Mucosa of rectum (tissue), 2 donors: ENCODE measurements at regions not wholly inside any gene's neighbourhood (a gene's known extent, or its start where the extent isn't known, plus 50 kb on each side); places are given as distances from the start of the nearest gene placed in this dataset.

Experiments
- H3K27ac ChIP-seq, 2 donors: one replicate each; pipeline ENCODE4 v1.7.0; 2013; ENCODE audit warnings: inconsistent platforms in 2 of 2, low read depth in 2 of 2, low read length in 2 of 2
- H3K27me3 ChIP-seq, 2 donors: one replicate each; pipeline ENCODE4 v1.7.0; 2013; ENCODE audit warnings: low read length in 2 of 2; ENCODE audit not compliant: control insufficient read depth in 2 of 2, insufficient read depth in 2 of 2
- H3K36me3 ChIP-seq, 2 donors: one replicate each; pipeline ENCODE4 v1.7.0; 2013; ENCODE audit warnings: low read length in 2 of 2; ENCODE audit not compliant: control insufficient read depth in 2 of 2, insufficient read depth in 2 of 2
- H3K4me1 ChIP-seq, 2 donors: one replicate each; pipeline ENCODE4 v1.7.0; 2013; ENCODE audit warnings: low read length in 2 of 2, mild to moderate bottlenecking in 1 of 2; ENCODE audit not compliant: control insufficient read depth in 2 of 2, insufficient read depth in 2 of 2
- H3K4me3 ChIP-seq, 2 donors: one replicate each; pipeline ENCODE4 v1.7.0; 2013; ENCODE audit warnings: low read length in 2 of 2
- H3K9ac ChIP-seq, 2 donors: one replicate each; pipeline ENCODE4 v1.7.0; 2013; ENCODE audit warnings: low read length in 2 of 2, low read depth in 1 of 2, mild to moderate bottlenecking in 1 of 2
- H3K9me3 ChIP-seq, 2 donors: one replicate each; pipeline ENCODE4 v1.7.0; 2013; ENCODE audit warnings: low read length in 2 of 2; ENCODE audit not compliant: control insufficient read depth in 2 of 2
- donor health status: healthy.
- donor health status: Normal muscosa, but diverticular disease.

DNA sequence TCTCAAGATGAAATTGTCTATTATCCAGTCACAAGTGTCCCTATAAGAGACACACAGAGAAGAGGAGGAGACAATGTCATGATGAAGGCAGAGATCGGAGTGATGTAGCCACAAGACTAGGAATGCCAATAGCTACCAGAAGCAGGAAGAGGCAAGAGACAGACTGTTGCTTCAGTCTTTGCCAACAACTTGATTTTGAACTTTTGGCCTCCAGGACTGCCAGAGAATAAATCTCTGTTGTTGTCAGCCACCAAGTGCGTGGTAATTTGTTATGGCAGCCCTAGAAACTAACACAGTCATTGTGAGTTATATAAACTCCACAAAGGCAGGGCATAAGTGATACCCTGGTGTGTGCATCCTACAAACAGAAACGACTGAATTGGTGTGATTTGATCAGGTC is 517.0 kb downstream of the BTBD3 start:
- H3K27ac ChIP-seq: peak overlapping the region in 1 of 2 donors; percentile 8
- H3K36me3 ChIP-seq: no peaks in the 10 kb centered on the region
- H3K9ac ChIP-seq: no peak overlapping the region
- H3K4me3 ChIP-seq: no peak overlapping the region
- H3K27me3 ChIP-seq: no peaks in the 10 kb centered on the region
- H3K9me3 ChIP-seq: no peaks in the 10 kb centered on the region
- no peaks in the 10 kb centered on the region for H3K4me1 ChIP-seq

DNA sequence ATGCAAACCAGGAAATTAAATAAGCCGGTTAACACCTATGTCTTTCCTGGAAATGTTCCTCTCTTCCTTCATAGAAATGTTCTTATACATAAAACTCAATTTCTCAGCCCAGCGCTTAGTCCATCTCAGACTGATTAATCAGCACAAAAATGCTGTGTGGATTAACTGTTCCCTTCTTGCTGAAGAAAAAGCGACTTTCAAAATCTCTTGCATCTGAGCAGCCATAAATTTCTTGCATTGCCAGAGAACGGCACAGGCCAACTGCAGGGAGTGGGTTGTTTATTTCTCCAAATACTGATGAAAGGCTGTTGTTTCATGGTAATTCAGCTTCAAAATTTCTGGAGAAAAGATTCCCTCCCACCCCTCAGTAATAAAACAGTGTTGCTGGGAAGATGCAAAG is 517.6 kb downstream of the BTBD3 start:
- no peaks in the 10 kb centered on the region for H3K4me1 ChIP-seq
- no peak overlapping the region for H3K27ac ChIP-seq
- H3K27me3 ChIP-seq: no peaks in the 10 kb centered on the region
- no peaks in the 10 kb centered on the region for H3K9me3 ChIP-seq
- H3K9ac ChIP-seq: no peak overlapping the region
- H3K4me3 ChIP-seq: no peak overlapping the region
- H3K36me3 ChIP-seq: no peaks in the 10 kb centered on the region

DNA sequence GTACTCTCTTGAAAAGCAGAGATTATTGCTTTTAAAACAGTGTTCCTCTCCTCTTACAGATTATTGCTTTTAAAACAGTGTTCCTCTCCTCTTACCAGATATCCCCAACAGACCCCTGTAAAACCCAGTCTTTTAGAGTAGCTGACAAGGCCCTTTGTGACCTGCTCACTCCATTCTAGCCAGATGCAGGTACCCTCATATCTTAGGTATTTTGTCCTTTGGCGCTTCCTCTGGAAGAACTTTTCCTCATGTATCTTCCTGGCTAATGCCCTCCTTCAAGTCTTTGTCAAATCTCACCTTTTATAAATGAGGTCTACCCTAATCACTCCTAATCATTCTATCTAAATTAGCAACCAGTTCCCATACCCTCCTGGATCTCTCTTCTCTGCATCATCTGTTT is 536.0 kb downstream of the BTBD3 start:
- Histone ChIP-seq H3K36me3 (no peaks in the 10 kb centered on the region), H3K9ac (no peak overlapping the region), H3K27ac (no peak overlapping the region), H3K27me3 (no peaks in the 10 kb centered on the region), H3K9me3 (no peaks in the 10 kb centered on the region), H3K4me3 (no peak overlapping the region), H3K4me1 (no peaks in the 10 kb centered on the region)

DNA sequence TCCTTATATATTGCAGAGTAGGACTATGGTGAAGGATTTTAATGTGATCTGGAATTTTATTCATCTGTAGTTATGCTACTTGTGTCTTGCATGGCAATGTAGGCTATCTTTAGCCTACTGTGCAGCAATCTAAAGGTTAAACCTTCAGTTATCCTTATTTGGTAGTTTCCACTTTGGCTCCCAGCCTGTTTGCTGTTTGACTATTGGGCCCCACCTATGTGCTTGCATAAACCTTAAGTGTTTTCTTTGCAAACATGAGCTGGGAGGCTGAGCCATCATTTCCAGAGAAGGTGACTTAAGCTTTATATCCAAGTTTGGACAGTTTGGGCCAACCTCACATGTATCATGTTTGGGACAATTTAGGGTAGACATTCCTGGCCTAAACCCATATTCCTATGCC is 537.5 kb downstream of the BTBD3 start:
- H3K27me3 ChIP-seq: no peaks in the 10 kb centered on the region
- no peak overlapping the region for H3K9ac ChIP-seq
- H3K9me3 ChIP-seq: no peaks in the 10 kb centered on the region
- H3K36me3 ChIP-seq: no peaks in the 10 kb centered on the region
- no peaks in the 10 kb centered on the region for H3K4me1 ChIP-seq
- no peak overlapping the region for H3K4me3 ChIP-seq
- no peak overlapping the region for H3K27ac ChIP-seq

DNA sequence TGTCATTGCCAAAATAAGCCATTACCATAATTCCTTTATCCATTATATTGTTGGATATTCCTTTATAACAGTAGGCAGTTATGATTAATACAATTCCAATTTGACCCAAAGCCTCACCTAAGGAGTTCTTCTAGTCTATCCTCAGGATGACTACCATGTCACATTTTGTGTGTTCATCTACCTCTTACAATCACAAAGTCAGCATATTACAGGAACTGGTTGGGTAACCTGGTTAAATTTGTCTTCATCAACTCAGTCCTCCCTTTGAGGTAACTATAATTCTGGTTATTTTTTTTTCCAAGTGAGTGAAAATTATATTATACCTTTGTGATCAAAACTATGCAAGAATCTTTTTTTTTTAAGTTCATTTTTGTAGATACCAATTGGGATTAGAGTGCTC is 540.5 kb downstream of the BTBD3 start:
- no peaks in the 10 kb centered on the region for H3K9me3 ChIP-seq
- no peaks in the 10 kb centered on the region for H3K4me1 ChIP-seq
- no peaks in the 10 kb centered on the region for H3K36me3 ChIP-seq
- H3K27me3 ChIP-seq: no peaks in the 10 kb centered on the region
- H3K4me3 ChIP-seq: no peak overlapping the region
- no peak overlapping the region for H3K27ac ChIP-seq
- no peak overlapping the region for H3K9ac ChIP-seq

DNA sequence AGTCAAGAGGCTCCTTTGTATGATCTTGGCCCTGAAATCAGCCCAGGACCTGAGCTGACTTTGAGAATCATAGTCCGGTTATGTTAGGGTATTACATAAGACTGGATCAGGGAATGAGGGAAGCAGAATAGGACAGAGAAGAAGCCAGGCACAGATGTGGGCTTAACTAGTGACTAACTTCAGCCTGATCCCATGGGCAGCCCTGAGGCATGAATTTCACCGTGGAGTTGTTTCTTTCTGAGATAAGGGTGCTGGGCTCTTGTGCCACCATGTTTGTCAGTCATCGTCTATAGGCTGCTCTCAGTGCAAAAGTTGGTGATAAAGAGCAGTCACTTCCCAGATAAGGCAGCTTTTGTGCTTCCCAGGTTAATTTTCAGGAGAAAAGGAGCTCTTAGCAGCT is 544.7 kb upstream of the SPTLC3 start:
- Histone ChIP-seq H3K9me3 (no peaks in the 10 kb centered on the region), H3K4me1 (no peaks in the 10 kb centered on the region), H3K27me3 (no peaks in the 10 kb centered on the region), H3K36me3 (no peaks in the 10 kb centered on the region), H3K27ac (no peak overlapping the region), H3K4me3 (no peak overlapping the region), H3K9ac (no peak overlapping the region)

DNA sequence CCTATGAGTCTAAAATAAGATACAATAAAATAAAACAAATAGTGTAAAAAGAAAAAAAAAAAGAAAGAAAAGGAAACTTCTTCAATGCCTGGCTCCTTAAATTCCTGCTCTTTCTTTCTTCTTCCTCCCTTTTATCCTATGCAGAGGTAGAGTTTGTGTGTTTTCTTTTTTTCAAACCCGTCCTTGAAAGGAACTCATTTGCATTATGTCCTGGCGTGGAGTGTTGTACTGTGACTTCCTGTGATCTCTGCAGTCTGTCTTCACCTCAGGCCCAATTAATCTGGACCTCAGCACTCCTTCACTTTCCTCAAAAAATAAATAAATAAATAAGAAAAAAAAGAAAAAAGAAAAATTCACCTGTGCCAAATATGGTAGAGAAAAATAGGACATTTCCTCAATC is 541.9 kb upstream of the SPTLC3 start:
- Histone ChIP-seq H3K4me3 (no peak overlapping the region), H3K27me3 (no peaks in the 10 kb centered on the region), H3K27ac (no peak overlapping the region), H3K36me3 (no peaks in the 10 kb centered on the region), H3K9ac (no peak overlapping the region), H3K9me3 (no peaks in the 10 kb centered on the region), H3K4me1 (no peaks in the 10 kb centered on the region)

DNA sequence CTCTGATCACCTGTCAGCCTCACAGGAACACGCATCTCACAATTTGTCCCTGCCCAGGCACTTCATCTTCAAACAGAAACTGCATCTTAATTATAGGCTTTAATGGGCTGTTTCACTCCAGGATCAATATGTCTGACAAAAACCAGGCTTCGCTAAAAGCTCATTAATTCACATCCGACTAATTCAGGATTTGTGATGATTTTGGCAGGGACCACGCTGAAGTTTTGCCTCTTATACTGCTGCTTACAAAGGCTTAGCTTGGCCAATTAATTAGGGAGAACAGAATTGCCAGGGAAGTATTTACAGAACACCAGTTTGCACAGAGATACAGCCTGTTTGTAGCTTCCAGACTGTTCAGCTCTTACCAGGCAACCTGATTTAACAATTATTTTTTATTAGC is 541.0 kb upstream of the SPTLC3 start:
- no peak overlapping the region for H3K27ac ChIP-seq
- H3K36me3 ChIP-seq: no peaks in the 10 kb centered on the region
- H3K27me3 ChIP-seq: no peaks in the 10 kb centered on the region
- H3K9me3 ChIP-seq: no peaks in the 10 kb centered on the region
- no peak overlapping the region for H3K4me3 ChIP-seq
- H3K9ac ChIP-seq: no peak overlapping the region
- H3K4me1 ChIP-seq: no peaks in the 10 kb centered on the region

DNA sequence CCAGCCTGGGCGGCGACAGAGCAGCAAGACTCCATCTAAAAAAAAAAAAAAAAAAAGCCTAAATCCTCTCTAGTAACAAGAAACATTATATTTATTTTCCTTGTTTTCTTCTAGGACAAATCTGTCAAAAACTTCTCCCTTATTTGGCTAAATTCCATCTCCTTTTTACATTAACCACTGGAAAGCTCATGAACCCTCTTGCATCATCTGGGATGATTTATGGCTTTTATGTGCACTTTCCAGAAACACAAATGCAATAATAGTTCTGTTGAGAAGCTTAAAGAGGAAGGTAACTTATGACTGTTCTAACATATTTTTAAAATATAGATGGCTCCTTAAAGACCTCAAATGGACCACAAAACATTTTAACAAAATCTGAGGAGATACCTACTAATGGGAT is 526.1 kb upstream of the SPTLC3 start:
- Histone ChIP-seq H3K36me3 (no peaks in the 10 kb centered on the region), H3K27ac (no peak overlapping the region), H3K27me3 (no peaks in the 10 kb centered on the region), H3K4me1 (no peaks in the 10 kb centered on the region), H3K4me3 (no peak overlapping the region), H3K9me3 (no peaks in the 10 kb centered on the region), H3K9ac (no peak overlapping the region)

DNA sequence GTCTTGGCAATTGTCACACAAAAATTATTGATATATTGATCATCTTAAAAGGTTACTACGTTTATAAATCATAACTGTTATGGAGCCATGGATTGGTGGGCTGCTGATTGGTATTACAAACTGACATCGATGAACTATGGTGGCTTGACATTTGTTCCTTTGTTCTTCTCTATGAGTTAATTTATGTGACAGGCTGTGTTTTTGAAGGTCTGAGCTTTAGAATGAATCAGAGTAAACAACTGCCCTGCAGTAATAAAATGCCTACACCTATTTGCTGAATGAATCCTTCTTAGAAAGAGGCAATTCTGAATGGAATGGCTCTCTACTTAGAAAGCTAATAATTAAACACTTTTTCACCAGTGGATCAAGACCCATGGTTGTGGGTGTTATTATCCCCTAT is 506.3 kb upstream of the SPTLC3 start:
- Histone ChIP-seq H3K4me3 (no peak overlapping the region), H3K27me3 (no peaks in the 10 kb centered on the region), H3K9ac (no peak overlapping the region), H3K9me3 (no peaks in the 10 kb centered on the region), H3K27ac (no peak overlapping the region), H3K36me3 (no peaks in the 10 kb centered on the region), H3K4me1 (no peaks in the 10 kb centered on the region)

DNA sequence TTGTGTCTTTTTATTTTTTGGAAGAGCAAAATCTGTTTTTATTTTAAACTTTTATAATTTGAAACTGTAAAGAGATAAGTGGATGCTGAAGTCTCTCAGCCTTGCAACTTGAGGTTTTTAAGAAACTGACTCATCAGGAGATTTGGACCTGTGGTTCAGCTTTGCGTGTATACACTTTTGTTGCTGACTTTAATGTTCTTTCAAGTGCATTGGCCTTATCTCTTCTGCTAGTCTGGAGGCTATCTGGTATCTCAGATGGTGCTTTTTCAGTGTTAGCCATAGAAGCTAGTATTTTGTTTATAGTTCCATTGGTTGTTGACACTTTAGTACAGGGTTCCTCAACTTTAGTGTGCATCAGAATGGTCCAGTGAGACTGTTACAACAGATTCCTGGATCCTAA is 504.0 kb upstream of the SPTLC3 start:
- no peak overlapping the region for H3K4me3 ChIP-seq
- H3K4me1 ChIP-seq: no peaks in the 10 kb centered on the region
- H3K27ac ChIP-seq: no peak overlapping the region
- H3K9me3 ChIP-seq: no peaks in the 10 kb centered on the region
- H3K9ac ChIP-seq: no peak overlapping the region
- H3K27me3 ChIP-seq: no peaks in the 10 kb centered on the region
- no peaks in the 10 kb centered on the region for H3K36me3 ChIP-seq
